A549 (cell line): ENCODE measurements at regions not wholly inside any gene's neighbourhood (a gene's known extent, or its start where the extent isn't known, plus 50 kb on each side); places are given as distances from the start of the nearest gene placed in this dataset.

ENCODE experiments used
- ATAC-seq, 2 experiments: fragments of 200-7000 bp in 1 of 2; fragments of >200 bp in 1 of 2; cut with Nextera tagmentation in 1 of 2; cut with Tn5 transposase in 1 of 2; 3 replicates each; pipeline versions ENCODE4 v1.8.0 to v1.9.1; 2018 to 2020; ENCODE audit warnings: mild to moderate bottlenecking in 1 of 2, moderate library complexity in 1 of 2
- CTCF ChIA-PET: fragments of 300-600 bp; sonication (Branson Sonifier 250); formaldehyde crosslinking; extraction: SDS; loops from one replicate; lab custom pipeline; 2021; ENCODE audit warnings: antibody characterized with exemption, inconsistent platforms; lab: Yijun Ruan, JAX
- POLR2A ChIA-PET: fragments of 350-600 bp; formaldehyde crosslinking; extraction: SDS; loops from one replicate; lab custom pipeline; 2021; ENCODE audit warnings: antibody characterized with exemption, inconsistent platforms; lab: Yijun Ruan, JAX
- DNase-seq, 2 experiments: peaks; one replicate each; pipeline versions ENCODE4 v3.0.0 to v3.0.0-alpha.2; 2011 to 2016; ENCODE audit warnings: low read depth in 1 of 2, low spot score in 1 of 2
- FAIRE-seq: peaks from 2 replicates; lab custom pipeline; 2011; peaks lifted over from hg19 to GRCh38; lab: Jason Lieb, UNC
- H3K27ac ChIP-seq, 2 experiments: fragments of >200 bp; sonication (Bioruptor Twin); formaldehyde crosslinking; 3 replicates each; pipeline ENCODE4 v1.5.1; 2016 to 2017
- H3K4me1 ChIP-seq: fragments of >200 bp; sonication (Bioruptor Twin); formaldehyde crosslinking; 3 replicates; pipeline ENCODE4 v1.6.1; 2016
- H3K4me2 ChIP-seq: fragments of >200 bp; sonication (Bioruptor Twin); formaldehyde crosslinking; 3 replicates; pipeline ENCODE4 v1.6.1; 2016
- H3K4me3 ChIP-seq: fragments of >200 bp; sonication (Bioruptor Twin); formaldehyde crosslinking; 3 replicates; pipeline ENCODE4 v1.5.1; 2016
- H3K9me3 ChIP-seq: fragments of >200 bp; sonication (Bioruptor Twin); formaldehyde crosslinking; 3 replicates; pipeline ENCODE4 v1.6.1; 2016
- CBX8 ChIP-seq: fragments of 200-600 bp; sonication (generic); IDR thresholded peaks from 2 replicates; pipeline ENCODE4 v1.6.1; 2016
- CEBPB ChIP-seq, 2 experiments: fragments of >200 bp in 1 of 2; sonication (Bioruptor Twin) in 1 of 2; formaldehyde crosslinking in 1 of 2; IDR thresholded peaks; 2 replicates each; pipeline ENCODE4 v1.6.1; 2012 to 2016
- FOSB ChIP-seq: fragments of 250-450 bp; sonication (Bioruptor Pico); IDR thresholded peaks from 2 replicates; pipeline ENCODE4 v1.5.0; 2020; ENCODE audit warnings: mild to moderate bottlenecking, moderate library complexity
- FOSL2 ChIP-seq, 2 experiments: fragments of 450-650 bp in 1 of 2; fragments of >200 bp in 1 of 2; sonication (Bioruptor Twin) in 1 of 2; formaldehyde crosslinking; IDR thresholded peaks; 2 replicates each; pipeline versions ENCODE4 v1.5.0 to v1.6.1; 2016 to 2020; ENCODE audit warnings: mild to moderate bottlenecking in 1 of 2, moderate library complexity in 1 of 2
- JUNB ChIP-seq: fragments of >200 bp; sonication (Bioruptor Twin); formaldehyde crosslinking; IDR thresholded peaks from 2 replicates; pipeline ENCODE4 v1.6.1; 2016
- KDM1A ChIP-seq: fragments of 200-600 bp; sonication (generic); IDR thresholded peaks from 2 replicates; pipeline ENCODE4 v1.6.1; 2016; ENCODE audit warnings: low read depth, mild to moderate bottlenecking
- KDM5A ChIP-seq: fragments of 200-600 bp; sonication (generic); IDR thresholded peaks from 2 replicates; pipeline ENCODE4 v1.6.1; 2016; ENCODE audit warnings: antibody characterized with exemption, mild to moderate bottlenecking
- NFE2L2 ChIP-seq: fragments of 150-350 bp; conservative IDR thresholded peaks from 2 replicates; pipeline ENCODE4 v1.6.1; 2014; ENCODE audit warnings: low read length
- NPAS2 ChIP-seq: fragments of 250-450 bp; sonication (Bioruptor Pico); IDR thresholded peaks from 2 replicates; pipeline ENCODE4 v1.8.0; 2022; ENCODE audit warnings: mild to moderate bottlenecking, moderate library complexity, borderline replicate concordance
- PBX3 ChIP-seq: IDR thresholded peaks from 2 replicates; pipeline ENCODE4 v1.6.1; 2012
- RAD21 ChIP-seq, 2 experiments: fragments of >200 bp in 1 of 2; sonication (Bioruptor Twin) in 1 of 2; formaldehyde crosslinking in 1 of 2; IDR thresholded peaks in 1 of 2; conservative IDR thresholded peaks in 1 of 2; 2 replicates in 1 of 2; 3 replicates in 1 of 2; pipeline ENCODE4 v1.6.1; 2012 to 2018; ENCODE audit warnings: inconsistent platforms in 1 of 2
- RCOR1 ChIP-seq: fragments of 150-350 bp; IDR thresholded peaks from 2 replicates; pipeline ENCODE4 v1.6.1; 2014; ENCODE audit warnings: antibody characterized with exemption, low read length, low read depth
- REST ChIP-seq: fragments of 200-600 bp; sonication (generic); IDR thresholded peaks from 2 replicates; pipeline ENCODE4 v1.6.1; 2016; ENCODE audit warnings: antibody characterized with exemption, mild to moderate bottlenecking, moderate library complexity
- TFCP2L1 ChIP-seq: fragments of 250-450 bp; sonication (Bioruptor Pico); IDR thresholded peaks from 2 replicates; pipeline ENCODE4 v1.5.0; 2021; ENCODE audit warnings: mild to moderate bottlenecking
- ZC3H11A ChIP-seq: fragments of 450-650 bp; IDR thresholded peaks from 2 replicates; pipeline ENCODE4 v1.6.1; 2014; ENCODE audit warnings: antibody characterized with exemption, mild to moderate bottlenecking
- ZFP36 ChIP-seq: fragments of 450-650 bp; IDR thresholded peaks from 2 replicates; pipeline ENCODE4 v1.6.1; 2014; ENCODE audit warnings: borderline replicate concordance; ENCODE audit not compliant: partially characterized antibody
- WGBS: methylation state at CpG from one replicate; pipeline ENCODE4 v1.1.6; 2017; ENCODE audit errors: missing lambda C conversion rate; 5-methylcytosine and 5-hydroxymethylcytosine counted together
- TF ChIP-seq, protein P1 (sequence below): fragments of >200 bp; sonication (Bioruptor Twin); formaldehyde crosslinking; IDR thresholded peaks from 3 replicates; pipeline ENCODE4 v1.6.1; 2016
- TF ChIP-seq, protein P2 (sequence below): fragments of 150-350 bp; IDR thresholded peaks from 2 replicates; pipeline ENCODE4 v1.6.1; 2014; ENCODE audit warnings: low read depth, mild to moderate bottlenecking, low read length

GRCh38 chr4:29521281-29521680 is 1198.9 kb upstream of the PCDH7 start:
- WGBS = 4% methylated on average over 1 of the region's 1 CpG
- TF ChIP-seq, protein P1, sequence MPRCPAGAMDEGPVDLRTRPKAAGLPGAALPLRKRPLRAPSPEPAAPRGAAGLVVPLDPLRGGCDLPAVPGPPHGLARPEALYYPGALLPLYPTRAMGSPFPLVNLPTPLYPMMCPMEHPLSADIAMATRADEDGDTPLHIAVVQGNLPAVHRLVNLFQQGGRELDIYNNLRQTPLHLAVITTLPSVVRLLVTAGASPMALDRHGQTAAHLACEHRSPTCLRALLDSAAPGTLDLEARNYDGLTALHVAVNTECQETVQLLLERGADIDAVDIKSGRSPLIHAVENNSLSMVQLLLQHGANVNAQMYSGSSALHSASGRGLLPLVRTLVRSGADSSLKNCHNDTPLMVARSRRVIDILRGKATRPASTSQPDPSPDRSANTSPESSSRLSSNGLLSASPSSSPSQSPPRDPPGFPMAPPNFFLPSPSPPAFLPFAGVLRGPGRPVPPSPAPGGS = no peak
- no peak for ATAC-seq
- H3K4me1 ChIP-seq = no peaks in the 10 kb centered on the region
- FAIRE-seq = no peak
- no peak overlapping the region for H3K4me3 ChIP-seq
- DNase-seq = no peak
- H3K27ac ChIP-seq = no peak overlapping the region
- no peaks in the 10 kb centered on the region for H3K9me3 ChIP-seq
- POLR2A ChIA-PET = no interaction called here
- CTCF ChIA-PET = no interaction called here
- no peak overlapping the region for H3K4me2 ChIP-seq

DNA sequence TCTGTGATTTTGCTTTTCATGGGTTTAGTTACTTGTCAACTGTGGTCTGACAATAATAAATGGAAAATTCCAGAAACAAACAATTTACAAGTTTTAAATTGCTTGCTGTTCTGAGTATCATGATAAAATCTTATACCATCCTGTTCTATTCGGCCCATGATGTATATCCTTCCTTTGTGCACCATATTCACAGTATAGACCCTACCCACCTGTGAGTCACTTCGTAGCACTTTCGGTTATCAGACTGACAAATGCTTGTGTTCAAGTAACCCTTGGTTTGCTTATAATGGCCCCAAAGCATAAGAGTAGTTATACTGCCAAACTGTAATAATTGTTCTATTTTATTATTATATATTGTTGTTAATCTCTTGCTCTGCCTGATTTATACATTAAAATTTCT is 1183.4 kb upstream of the PCDH7 start:
- CTCF ChIA-PET = no interaction called here
- H3K4me2 ChIP-seq = no peak overlapping the region
- no peak for DNase-seq

GRCh38 chr4:29538889-29539646 is 1181.1 kb upstream of the PCDH7 start:
- FAIRE-seq = no peak
- H3K4me1 ChIP-seq = no peaks in the 10 kb centered on the region
- H3K4me3 ChIP-seq = no peak overlapping the region
- no peak overlapping the region for H3K27ac ChIP-seq
- POLR2A ChIA-PET = no interaction called here
- no peak for ATAC-seq
- no peak overlapping the region for H3K4me2 ChIP-seq
- CTCF ChIA-PET = no interaction called here
- H3K9me3 ChIP-seq = no peaks in the 10 kb centered on the region
- no peak for DNase-seq
- TF ChIP-seq JUNB (no peak), RAD21 (conservative IDR thresholded peaks at IDR 0.05 in 1 of 2, IDR thresholded peaks at IDR 0.05 in 1 of 2) (no peak), FOSL2 (IDR thresholded peaks at IDR 0.05) (no peak), FOSL2 (CRISPR knock-in tag; IDR thresholded peaks at IDR 0.05) (no peak), KDM1A (no peak), NFE2L2 (no peak), PBX3 (no peak), NPAS2 (CRISPR knock-in tag) (no peak), TFCP2L1 (CRISPR knock-in tag) (no peak), ZFP36 (no peak), REST (no peak), CEBPB (IDR thresholded peaks at IDR 0.05) (no peak), FOSB (CRISPR knock-in tag) (no peak), RCOR1 (no peak)
- TF ChIP-seq, protein P1 = no peak
- WGBS = 14% methylated on average over 4 of the region's 4 CpGs

More for the DNA sequence above, 1183.4 kb upstream of the PCDH7 start:
- WGBS = 16% methylated on average over 3 of the region's 3 CpGs
- no peak for ATAC-seq
- Histone ChIP-seq H3K4me3 (no peak overlapping the region), H3K27ac (no peak overlapping the region), H3K4me1 (no peaks in the 10 kb centered on the region), H3K9me3 (no peaks in the 10 kb centered on the region)
- no peak for FAIRE-seq
- TF ChIP-seq CBX8 (no peak), NPAS2 (CRISPR knock-in tag) (no peak), ZC3H11A (no peak), KDM5A (no peak), JUNB (no peak), RCOR1 (no peak), TFCP2L1 (CRISPR knock-in tag) (no peak)
- TF ChIP-seq, protein P1 = no peak
- TF ChIP-seq, protein P2, sequence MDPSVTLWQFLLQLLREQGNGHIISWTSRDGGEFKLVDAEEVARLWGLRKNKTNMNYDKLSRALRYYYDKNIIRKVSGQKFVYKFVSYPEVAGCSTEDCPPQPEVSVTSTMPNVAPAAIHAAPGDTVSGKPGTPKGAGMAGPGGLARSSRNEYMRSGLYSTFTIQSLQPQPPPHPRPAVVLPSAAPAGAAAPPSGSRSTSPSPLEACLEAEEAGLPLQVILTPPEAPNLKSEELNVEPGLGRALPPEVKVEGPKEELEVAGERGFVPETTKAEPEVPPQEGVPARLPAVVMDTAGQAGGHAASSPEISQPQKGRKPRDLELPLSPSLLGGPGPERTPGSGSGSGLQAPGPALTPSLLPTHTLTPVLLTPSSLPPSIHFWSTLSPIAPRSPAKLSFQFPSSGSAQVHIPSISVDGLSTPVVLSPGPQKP = no peak
- POLR2A ChIA-PET = no interaction called here
